ENCODE measurements at regions not wholly inside any gene's neighbourhood (a gene's known extent, or its start where the extent isn't known, plus 50 kb on each side); places are given as distances from the start of the nearest gene placed in this dataset.

DNA sequence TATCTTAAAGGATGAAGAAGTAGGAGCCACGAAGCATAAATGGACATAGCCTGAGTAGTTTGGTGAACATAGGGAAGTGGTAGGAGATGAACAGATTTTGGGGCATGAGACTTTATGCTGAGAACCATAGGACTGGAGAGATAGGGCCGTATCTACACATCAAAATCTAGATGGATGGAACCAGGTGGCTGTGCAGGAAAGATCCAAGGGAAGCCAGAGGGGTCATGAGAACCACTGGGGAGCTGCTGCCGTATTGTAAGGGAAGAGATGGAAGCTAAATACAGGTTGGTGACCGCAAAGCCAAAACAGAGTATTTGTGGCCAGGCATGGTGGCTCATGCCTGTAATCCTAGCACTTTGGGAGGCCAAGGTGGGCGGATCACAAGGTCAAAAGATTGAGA lies 124.3 kb downstream of the TRIB2 start:
- TF ChIP-seq, protein P1, sequence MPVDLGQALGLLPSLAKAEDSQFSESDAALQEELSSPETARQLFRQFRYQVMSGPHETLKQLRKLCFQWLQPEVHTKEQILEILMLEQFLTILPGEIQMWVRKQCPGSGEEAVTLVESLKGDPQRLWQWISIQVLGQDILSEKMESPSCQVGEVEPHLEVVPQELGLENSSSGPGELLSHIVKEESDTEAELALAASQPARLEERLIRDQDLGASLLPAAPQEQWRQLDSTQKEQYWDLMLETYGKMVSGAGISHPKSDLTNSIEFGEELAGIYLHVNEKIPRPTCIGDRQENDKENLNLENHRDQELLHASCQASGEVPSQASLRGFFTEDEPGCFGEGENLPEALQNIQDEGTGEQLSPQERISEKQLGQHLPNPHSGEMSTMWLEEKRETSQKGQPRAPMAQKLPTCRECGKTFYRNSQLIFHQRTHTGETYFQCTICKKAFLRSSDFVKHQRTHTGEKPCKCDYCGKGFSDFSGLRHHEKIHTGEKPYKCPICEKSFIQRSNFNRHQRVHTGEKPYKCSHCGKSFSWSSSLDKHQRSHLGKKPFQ (tag by site-specific recombination; IDR thresholded peaks at IDR 0.05), result no peak
- TF ChIP-seq ZNF184 (tag by site-specific recombination; IDR thresholded peaks at IDR 0.05) (no peak), ZNF146 (tag by site-specific recombination; IDR thresholded peaks at IDR 0.05) (no peak), ZNF341 (tag by site-specific recombination; IDR thresholded peaks at IDR 0.05; ENCODE audit: low read depth) (no peak), ZNF202 (tag by site-specific recombination; IDR thresholded peaks at IDR 0.05; ENCODE audit: borderline replicate concordance) (no peak)
- Histone ChIP-seq H3K27ac (ENCODE audit: extremely low read depth, low read depth, low read length) (no peak overlapping the region), H3K9me3 (ENCODE audit: control insufficient read depth, insufficient read depth, low read depth, low read length) (no peaks in the 10 kb centered on the region), H3K4me1 (ENCODE audit: control insufficient read depth, insufficient read depth, low read length) (no peaks in the 10 kb centered on the region), H3K36me3 (ENCODE audit: control insufficient read depth in 2 of 2, insufficient read depth in 1 of 2, low read length in 2 of 2) (no peaks in the 10 kb centered on the region), H3K4me3 (ENCODE audit: low read depth, low read length) (no peak overlapping the region)
- POLR2A ChIA-PET, result no interaction called here
- CTCF ChIA-PET, result interaction anchor here (0.6 kb wide), 1 partner anchor 1010 kb away, joined by 3 read pairs; no protein-coding TSS in a partner anchor

DNA sequence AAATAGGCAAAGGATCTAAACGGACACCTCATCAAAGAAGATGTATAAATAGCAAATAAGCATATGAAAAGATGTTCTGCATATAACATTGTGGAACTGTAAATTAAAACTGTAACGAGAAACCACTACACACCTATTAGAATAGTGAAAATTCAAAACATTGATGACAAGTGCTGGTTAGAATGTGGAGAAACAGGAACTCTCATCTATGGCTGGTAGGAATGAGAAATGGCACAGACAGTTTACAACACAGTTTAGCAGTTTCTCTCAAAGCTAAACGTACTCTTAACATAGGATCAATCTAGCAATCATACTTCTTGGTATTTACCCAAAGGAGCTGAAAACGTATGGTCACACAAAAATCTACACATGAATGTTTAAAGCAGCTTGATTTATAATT lies 126.2 kb downstream of the TRIB2 start:
- H3K27ac ChIP-seq (ENCODE audit: extremely low read depth, low read depth, low read length), result no peak overlapping the region
- no peaks in the 10 kb centered on the region for H3K36me3 ChIP-seq (ENCODE audit: control insufficient read depth in 2 of 2, insufficient read depth in 1 of 2, low read length in 2 of 2)
- H3K4me1 ChIP-seq (ENCODE audit: control insufficient read depth, insufficient read depth, low read length), result no peaks in the 10 kb centered on the region
- ChIA-PET CTCF (interaction anchor here (0.7 to 1.1 kb wide), 2 partner anchors 88 to 1325 kb away, joined by 3 to 4 read pairs; no protein-coding TSS in a partner anchor), POLR2A (no interaction called here)
- no peaks in the 10 kb centered on the region for H3K9me3 ChIP-seq (ENCODE audit: control insufficient read depth, insufficient read depth, low read depth, low read length)
- H3K4me3 ChIP-seq (ENCODE audit: low read depth, low read length), result no peak overlapping the region
- no peak for TF ChIP-seq ZNF202 (tag by site-specific recombination; IDR thresholded peaks at IDR 0.05; ENCODE audit: borderline replicate concordance)
- no peak for TF ChIP-seq ZEB2 (tag by site-specific recombination; IDR thresholded peaks at IDR 0.05)
- TF ChIP-seq, protein P2, sequence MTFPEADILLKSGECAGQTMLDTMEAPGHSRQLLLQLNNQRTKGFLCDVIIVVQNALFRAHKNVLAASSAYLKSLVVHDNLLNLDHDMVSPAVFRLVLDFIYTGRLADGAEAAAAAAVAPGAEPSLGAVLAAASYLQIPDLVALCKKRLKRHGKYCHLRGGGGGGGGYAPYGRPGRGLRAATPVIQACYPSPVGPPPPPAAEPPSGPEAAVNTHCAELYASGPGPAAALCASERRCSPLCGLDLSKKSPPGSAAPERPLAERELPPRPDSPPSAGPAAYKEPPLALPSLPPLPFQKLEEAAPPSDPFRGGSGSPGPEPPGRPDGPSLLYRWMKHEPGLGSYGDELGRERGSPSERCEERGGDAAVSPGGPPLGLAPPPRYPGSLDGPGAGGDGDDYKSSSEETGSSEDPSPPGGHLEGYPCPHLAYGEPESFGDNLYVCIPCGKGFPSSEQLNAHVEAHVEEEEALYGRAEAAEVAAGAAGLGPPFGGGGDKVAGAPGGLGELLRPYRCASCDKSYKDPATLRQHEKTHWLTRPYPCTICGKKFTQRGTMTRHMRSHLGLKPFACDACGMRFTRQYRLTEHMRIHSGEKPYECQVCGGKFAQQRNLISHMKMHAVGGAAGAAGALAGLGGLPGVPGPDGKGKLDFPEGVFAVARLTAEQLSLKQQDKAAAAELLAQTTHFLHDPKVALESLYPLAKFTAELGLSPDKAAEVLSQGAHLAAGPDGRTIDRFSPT (tag by site-specific recombination; IDR thresholded peaks at IDR 0.05), result no peak
- TF ChIP-seq ZNF658 (tag by site-specific recombination; IDR thresholded peaks at IDR 0.05), result no peak
- TF ChIP-seq, protein P3, sequence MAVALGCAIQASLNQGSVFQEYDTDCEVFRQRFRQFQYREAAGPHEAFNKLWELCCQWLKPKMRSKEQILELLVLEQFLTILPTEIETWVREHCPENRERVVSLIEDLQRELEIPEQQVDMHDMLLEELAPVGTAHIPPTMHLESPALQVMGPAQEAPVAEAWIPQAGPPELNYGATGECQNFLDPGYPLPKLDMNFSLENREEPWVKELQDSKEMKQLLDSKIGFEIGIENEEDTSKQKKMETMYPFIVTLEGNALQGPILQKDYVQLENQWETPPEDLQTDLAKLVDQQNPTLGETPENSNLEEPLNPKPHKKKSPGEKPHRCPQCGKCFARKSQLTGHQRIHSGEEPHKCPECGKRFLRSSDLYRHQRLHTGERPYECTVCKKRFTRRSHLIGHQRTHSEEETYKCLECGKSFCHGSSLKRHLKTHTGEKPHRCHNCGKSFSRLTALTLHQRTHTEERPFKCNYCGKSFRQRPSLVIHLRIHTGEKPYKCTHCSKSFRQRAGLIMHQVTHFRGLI (tag by site-specific recombination; IDR thresholded peaks at IDR 0.05), result no peak
- TF ChIP-seq, protein P4, sequence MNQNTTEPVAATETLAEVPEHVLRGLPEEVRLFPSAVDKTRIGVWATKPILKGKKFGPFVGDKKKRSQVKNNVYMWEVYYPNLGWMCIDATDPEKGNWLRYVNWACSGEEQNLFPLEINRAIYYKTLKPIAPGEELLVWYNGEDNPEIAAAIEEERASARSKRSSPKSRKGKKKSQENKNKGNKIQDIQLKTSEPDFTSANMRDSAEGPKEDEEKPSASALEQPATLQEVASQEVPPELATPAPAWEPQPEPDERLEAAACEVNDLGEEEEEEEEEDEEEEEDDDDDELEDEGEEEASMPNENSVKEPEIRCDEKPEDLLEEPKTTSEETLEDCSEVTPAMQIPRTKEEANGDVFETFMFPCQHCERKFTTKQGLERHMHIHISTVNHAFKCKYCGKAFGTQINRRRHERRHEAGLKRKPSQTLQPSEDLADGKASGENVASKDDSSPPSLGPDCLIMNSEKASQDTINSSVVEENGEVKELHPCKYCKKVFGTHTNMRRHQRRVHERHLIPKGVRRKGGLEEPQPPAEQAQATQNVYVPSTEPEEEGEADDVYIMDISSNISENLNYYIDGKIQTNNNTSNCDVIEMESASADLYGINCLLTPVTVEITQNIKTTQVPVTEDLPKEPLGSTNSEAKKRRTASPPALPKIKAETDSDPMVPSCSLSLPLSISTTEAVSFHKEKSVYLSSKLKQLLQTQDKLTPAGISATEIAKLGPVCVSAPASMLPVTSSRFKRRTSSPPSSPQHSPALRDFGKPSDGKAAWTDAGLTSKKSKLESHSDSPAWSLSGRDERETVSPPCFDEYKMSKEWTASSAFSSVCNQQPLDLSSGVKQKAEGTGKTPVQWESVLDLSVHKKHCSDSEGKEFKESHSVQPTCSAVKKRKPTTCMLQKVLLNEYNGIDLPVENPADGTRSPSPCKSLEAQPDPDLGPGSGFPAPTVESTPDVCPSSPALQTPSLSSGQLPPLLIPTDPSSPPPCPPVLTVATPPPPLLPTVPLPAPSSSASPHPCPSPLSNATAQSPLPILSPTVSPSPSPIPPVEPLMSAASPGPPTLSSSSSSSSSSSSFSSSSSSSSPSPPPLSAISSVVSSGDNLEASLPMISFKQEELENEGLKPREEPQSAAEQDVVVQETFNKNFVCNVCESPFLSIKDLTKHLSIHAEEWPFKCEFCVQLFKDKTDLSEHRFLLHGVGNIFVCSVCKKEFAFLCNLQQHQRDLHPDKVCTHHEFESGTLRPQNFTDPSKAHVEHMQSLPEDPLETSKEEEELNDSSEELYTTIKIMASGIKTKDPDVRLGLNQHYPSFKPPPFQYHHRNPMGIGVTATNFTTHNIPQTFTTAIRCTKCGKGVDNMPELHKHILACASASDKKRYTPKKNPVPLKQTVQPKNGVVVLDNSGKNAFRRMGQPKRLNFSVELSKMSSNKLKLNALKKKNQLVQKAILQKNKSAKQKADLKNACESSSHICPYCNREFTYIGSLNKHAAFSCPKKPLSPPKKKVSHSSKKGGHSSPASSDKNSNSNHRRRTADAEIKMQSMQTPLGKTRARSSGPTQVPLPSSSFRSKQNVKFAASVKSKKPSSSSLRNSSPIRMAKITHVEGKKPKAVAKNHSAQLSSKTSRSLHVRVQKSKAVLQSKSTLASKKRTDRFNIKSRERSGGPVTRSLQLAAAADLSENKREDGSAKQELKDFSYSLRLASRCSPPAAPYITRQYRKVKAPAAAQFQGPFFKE (tag by site-specific recombination; IDR thresholded peaks at IDR 0.05; ENCODE audit: borderline replicate concordance), result no peak
- no peak for TF ChIP-seq ZNF169 (tag by site-specific recombination; IDR thresholded peaks at IDR 0.05)
- TF ChIP-seq, protein P5, sequence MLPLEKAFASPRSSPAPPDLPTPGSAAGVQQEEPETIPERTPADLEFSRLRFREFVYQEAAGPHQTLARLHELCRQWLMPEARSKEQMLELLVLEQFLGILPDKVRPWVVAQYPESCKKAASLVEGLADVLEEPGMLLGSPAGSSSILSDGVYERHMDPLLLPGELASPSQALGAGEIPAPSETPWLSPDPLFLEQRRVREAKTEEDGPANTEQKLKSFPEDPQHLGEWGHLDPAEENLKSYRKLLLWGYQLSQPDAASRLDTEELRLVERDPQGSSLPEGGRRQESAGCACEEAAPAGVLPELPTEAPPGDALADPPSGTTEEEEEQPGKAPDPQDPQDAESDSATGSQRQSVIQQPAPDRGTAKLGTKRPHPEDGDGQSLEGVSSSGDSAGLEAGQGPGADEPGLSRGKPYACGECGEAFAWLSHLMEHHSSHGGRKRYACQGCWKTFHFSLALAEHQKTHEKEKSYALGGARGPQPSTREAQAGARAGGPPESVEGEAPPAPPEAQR (tag by site-specific recombination; IDR thresholded peaks at IDR 0.05), result no peak
- TF ChIP-seq GLIS2 (tag by site-specific recombination; IDR thresholded peaks at IDR 0.05), result no peak
- TF ChIP-seq, protein P6, sequence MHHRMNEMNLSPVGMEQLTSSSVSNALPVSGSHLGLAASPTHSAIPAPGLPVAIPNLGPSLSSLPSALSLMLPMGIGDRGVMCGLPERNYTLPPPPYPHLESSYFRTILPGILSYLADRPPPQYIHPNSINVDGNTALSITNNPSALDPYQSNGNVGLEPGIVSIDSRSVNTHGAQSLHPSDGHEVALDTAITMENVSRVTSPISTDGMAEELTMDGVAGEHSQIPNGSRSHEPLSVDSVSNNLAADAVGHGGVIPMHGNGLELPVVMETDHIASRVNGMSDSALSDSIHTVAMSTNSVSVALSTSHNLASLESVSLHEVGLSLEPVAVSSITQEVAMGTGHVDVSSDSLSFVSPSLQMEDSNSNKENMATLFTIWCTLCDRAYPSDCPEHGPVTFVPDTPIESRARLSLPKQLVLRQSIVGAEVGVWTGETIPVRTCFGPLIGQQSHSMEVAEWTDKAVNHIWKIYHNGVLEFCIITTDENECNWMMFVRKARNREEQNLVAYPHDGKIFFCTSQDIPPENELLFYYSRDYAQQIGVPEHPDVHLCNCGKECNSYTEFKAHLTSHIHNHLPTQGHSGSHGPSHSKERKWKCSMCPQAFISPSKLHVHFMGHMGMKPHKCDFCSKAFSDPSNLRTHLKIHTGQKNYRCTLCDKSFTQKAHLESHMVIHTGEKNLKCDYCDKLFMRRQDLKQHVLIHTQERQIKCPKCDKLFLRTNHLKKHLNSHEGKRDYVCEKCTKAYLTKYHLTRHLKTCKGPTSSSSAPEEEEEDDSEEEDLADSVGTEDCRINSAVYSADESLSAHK (tag by site-specific recombination; IDR thresholded peaks at IDR 0.05), result no peak
- TF ChIP-seq, protein P7, sequence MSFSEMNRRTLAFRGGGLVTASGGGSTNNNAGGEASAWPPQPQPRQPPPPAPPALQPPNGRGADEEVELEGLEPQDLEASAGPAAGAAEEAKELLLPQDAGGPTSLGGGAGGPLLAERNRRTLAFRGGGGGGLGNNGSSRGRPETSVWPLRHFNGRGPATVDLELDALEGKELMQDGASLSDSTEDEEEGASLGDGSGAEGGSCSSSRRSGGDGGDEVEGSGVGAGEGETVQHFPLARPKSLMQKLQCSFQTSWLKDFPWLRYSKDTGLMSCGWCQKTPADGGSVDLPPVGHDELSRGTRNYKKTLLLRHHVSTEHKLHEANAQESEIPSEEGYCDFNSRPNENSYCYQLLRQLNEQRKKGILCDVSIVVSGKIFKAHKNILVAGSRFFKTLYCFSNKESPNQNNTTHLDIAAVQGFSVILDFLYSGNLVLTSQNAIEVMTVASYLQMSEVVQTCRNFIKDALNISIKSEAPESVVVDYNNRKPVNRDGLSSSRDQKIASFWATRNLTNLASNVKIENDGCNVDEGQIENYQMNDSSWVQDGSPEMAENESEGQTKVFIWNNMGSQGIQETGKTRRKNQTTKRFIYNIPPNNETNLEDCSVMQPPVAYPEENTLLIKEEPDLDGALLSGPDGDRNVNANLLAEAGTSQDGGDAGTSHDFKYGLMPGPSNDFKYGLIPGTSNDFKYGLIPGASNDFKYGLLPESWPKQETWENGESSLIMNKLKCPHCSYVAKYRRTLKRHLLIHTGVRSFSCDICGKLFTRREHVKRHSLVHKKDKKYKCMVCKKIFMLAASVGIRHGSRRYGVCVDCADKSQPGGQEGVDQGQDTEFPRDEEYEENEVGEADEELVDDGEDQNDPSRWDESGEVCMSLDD (tag by site-specific recombination; IDR thresholded peaks at IDR 0.05), result no peak
- no peak for TF ChIP-seq ZNF521 (tag by site-specific recombination; IDR thresholded peaks at IDR 0.05)
